PFSK-1 (cell line): ENCODE measurements at regions not wholly inside any gene's neighbourhood (a gene's known extent, or its start where the extent isn't known, plus 50 kb on each side); places are given as distances from the start of the nearest gene placed in this dataset.

Source experiments
- FOXP2 ChIP-seq: optimal IDR thresholded peaks from 2 replicates; pipeline ENCODE3; 2011; ENCODE audit warnings: borderline replicate concordance, control low read depth, inconsistent platforms; ENCODE audit not compliant: insufficient read depth; ENCODE audit errors: extremely low read length, extremely low read depth
- POLR2AphosphoS5 ChIP-seq: IDR thresholded peaks from 2 replicates; pipeline ENCODE4 v1.6.1; 2012; ENCODE audit warnings: low read depth, mild to moderate bottlenecking, control low read depth, low read length, moderate library complexity
- SIN3A ChIP-seq: IDR thresholded peaks from 2 replicates; pipeline ENCODE4 v1.6.1; 2012; ENCODE audit warnings: mild to moderate bottlenecking, low read length, moderate library complexity, borderline replicate concordance; ENCODE audit not compliant: insufficient read depth
- TAF1 ChIP-seq: IDR thresholded peaks from 2 replicates; pipeline ENCODE4 v1.6.1; 2012; ENCODE audit warnings: low read length, control low read depth, borderline replicate concordance; ENCODE audit not compliant: insufficient read depth
- TF ChIP-seq, protein P1 (sequence below), 2 experiments: IDR thresholded peaks; 2 replicates each; pipeline versions ENCODE4 v1.6.1 to v1.8.0; 2011 to 2012; ENCODE audit warnings: low read depth in 2 of 2, low read length in 2 of 2, control low read depth in 1 of 2, inconsistent platforms in 1 of 2, mild to moderate bottlenecking in 1 of 2, moderate library complexity in 1 of 2; ENCODE audit not compliant: insufficient read depth in 1 of 2

GRCh38 chr3:168398371-168399025, 302.8 kb upstream of the GOLIM4 start:
- TF ChIP-seq POLR2AphosphoS5, result no peak
- TF ChIP-seq, protein P1, sequence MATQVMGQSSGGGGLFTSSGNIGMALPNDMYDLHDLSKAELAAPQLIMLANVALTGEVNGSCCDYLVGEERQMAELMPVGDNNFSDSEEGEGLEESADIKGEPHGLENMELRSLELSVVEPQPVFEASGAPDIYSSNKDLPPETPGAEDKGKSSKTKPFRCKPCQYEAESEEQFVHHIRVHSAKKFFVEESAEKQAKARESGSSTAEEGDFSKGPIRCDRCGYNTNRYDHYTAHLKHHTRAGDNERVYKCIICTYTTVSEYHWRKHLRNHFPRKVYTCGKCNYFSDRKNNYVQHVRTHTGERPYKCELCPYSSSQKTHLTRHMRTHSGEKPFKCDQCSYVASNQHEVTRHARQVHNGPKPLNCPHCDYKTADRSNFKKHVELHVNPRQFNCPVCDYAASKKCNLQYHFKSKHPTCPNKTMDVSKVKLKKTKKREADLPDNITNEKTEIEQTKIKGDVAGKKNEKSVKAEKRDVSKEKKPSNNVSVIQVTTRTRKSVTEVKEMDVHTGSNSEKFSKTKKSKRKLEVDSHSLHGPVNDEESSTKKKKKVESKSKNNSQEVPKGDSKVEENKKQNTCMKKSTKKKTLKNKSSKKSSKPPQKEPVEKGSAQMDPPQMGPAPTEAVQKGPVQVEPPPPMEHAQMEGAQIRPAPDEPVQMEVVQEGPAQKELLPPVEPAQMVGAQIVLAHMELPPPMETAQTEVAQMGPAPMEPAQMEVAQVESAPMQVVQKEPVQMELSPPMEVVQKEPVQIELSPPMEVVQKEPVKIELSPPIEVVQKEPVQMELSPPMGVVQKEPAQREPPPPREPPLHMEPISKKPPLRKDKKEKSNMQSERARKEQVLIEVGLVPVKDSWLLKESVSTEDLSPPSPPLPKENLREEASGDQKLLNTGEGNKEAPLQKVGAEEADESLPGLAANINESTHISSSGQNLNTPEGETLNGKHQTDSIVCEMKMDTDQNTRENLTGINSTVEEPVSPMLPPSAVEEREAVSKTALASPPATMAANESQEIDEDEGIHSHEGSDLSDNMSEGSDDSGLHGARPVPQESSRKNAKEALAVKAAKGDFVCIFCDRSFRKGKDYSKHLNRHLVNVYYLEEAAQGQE (IDR thresholded peaks at IDR 0.05; ENCODE audit: insufficient read depth in 1 of 2, low read depth in 2 of 2, low read length in 2 of 2), result no peak
- TF ChIP-seq SIN3A, result no peak
- TF ChIP-seq TAF1, result no peak
- no peak for TF ChIP-seq FOXP2
